ENCODE measurements at regions not wholly inside any gene's neighbourhood (a gene's known extent, or its start where the extent isn't known, plus 50 kb on each side); places are given as distances from the start of the nearest gene placed in this dataset.

GRCh38 chr3:99339222-99339621 lies 299.2 kb upstream of the COL8A1 start:
- TF ChIP-seq CTCF (IDR thresholded peaks at IDR 0.05; ENCODE audit: insufficient read depth, low read depth, low read length) (no peak), EZH2 (IDR thresholded peaks at IDR 0.05; ENCODE audit: insufficient read depth, low read length) (no peak)
